GM21717 (cell line): ENCODE measurements at regions not wholly inside any gene's neighbourhood (a gene's known extent, or its start where the extent isn't known, plus 50 kb on each side); places are given as distances from the start of the nearest gene placed in this dataset.

Experiments
- ATAC-seq: cut with Tn5 transposase; IDR thresholded peaks from one replicate; pipeline ENCODE4 v1.9.1; 2021; ENCODE audit warnings: mild to moderate bottlenecking, moderate library complexity; ENCODE audit not compliant: unreplicated experiment

DNA sequence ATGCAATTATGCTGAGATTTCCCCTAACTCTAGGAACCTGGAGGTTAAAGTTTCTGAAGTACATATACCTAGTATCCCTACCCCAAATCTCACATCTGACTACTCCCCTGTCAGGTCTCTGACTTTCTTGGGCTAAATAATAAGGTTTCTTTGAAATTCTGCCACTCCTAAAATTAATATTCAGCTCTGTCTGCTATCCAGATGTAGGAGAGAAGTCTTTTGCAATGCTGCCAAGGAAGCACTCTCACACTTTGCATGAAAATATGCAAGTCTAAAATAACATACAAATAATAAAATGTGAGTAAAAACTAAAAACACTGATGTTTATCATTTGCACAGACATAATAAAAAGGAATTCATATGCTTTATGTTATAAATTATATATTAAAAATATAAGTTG, 196.9 kb upstream of the LRFN5 start:
- ATAC-seq, result no peak

DNA sequence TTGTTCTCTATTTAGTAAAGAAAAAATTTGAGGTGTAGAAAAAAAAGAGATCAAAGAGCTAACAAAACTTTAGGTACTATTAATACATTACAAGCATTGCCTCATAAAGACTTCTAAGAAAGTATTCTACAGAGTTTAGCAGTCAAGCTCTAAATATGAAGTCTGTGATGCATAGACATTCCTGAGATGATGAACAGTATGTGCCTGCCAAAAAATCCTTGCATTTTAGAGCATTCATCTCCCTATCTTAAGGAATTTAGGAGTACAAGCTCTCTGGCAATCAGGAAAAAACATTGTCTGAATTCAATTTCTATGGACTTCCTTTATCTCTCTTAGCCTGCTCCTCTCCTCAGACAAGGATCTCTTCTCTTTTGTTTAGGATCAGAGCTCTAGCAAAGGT, 202.6 kb upstream of the LRFN5 start:
- no peak for ATAC-seq

DNA sequence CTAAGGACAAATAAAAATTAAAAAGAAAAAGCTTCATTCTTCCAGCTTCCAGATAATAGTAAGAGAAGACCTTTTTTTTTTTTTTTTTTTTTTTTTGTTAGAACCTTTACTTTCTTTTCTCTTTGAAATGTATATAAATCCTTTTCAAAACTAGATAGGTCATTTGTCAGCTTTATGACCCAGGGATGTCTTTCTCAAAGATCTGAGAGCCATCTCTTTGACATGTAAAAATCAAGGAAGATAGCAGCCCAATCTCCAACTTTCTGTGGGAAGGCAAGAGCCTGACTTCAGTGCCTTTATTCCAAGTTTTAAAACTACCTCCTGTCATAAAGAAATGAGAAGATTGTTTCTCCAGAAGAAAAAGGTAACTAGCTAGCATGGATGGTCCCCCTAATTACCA, 203.3 kb upstream of the LRFN5 start:
- ATAC-seq, result no peak

DNA sequence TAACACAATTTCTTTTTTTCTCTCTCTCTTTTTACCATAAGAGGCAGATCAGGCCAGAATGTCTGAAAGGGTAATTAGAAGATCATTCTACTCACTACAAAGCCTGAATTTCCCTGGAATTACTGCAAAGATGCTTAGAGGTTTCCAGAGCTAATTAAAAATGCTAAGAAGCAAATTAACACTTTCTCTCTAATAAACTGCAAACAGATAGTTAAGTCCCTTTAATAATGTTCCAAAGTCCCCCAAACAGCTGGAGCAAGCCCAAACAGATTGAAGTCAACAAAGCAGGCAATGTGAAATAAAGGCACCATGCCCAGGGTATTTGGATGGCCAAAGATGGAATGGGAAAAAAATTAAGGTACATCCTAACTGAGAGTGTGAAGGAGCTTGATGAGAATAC, 208.8 kb upstream of the LRFN5 start:
- no peak for ATAC-seq

DNA sequence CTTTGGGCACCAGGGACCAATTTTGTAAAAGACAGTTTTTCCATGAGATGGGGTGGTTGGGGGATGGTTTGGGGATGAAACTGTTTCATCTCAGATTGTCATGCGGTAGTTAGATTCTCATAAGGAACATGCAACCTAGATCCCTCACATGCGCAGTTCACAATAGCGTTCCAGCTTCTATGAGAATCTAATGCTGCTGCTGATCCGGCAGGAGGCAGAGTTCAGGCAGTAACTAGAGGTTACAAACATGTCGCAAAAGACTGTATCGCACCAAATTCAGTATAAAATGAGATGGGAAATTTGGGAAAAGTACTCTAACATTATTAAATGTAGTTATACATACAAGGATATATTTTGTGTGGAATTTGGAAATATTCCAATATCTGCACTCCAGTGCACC, 213.2 kb upstream of the LRFN5 start:
- ATAC-seq, result no peak

DNA sequence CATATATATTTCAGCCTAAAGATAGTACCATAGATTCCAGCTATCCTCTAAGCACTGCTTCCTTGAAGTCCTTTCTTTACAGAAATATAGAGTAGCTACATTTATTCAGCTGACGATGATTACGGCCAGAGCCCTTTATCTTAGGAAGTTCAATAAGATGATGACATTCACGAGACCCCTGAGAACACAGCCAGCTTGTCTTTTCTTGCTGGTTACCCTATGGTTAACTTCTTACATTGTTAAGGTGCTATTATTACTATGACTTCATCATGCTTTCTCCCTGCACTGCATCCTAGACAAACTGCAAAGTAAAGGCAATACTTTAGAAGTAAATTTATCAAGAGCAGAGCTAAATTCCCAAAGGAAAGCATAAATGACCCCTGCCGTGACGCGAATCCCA, 214.4 kb upstream of the LRFN5 start:
- ATAC-seq, result no peak

DNA sequence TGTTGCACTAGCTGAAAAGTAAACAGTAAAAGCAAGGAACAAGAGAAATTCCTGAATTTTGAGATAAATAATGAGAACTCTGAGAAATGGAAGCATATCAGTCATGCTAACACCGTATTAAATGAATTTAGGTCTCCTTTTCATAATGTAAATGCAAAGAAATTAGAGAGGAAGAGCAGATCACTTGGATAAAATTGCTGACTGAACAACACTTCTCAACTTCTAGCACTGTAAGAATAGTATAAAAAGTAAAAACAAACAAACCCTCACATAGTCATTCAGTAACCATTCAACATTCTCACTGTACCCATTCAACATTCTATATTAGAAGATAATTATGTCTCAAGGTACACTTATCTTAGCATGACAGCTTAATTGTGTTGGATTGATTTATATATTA, 217.3 kb upstream of the LRFN5 start:
- ATAC-seq, result no peak

DNA sequence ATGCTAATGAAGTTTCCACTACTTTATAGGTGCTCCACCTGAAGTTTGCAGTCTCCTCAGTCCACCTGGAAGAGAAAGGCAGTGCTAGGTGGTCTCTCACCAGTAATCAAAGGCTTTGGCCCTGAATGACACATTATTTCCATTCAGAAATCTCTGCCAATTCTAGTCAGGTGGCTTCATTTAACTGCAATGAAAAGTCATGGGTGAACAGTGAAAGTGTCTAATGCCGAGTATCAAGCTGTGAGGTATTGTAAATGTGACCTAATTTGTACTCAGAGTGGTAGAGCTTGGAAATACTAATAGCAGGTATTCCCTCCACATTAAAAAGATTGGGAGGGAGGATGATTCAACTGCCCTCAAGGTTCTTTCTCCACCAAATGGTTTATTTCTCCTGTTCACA, 220.9 kb upstream of the LRFN5 start:
- no peak for ATAC-seq

DNA sequence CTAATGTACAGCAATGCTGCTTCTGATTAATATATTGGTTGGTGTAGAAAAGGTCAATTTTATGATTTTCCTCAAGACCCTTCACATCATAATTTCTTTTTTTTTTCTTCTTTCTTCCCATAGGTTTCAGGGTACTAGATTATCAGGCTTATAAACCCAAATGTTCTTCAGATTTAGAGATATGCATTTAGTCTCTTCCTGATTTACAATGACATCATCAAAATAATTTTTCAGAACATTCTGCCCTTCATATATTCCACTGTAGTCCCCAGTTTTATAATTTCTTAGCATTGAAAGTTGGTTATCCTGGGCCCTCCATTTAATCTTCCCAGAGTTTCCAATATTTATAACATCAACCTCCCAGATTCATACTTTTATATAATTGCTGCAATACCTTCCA, 226.7 kb upstream of the LRFN5 start:
- ATAC-seq, result no peak

DNA sequence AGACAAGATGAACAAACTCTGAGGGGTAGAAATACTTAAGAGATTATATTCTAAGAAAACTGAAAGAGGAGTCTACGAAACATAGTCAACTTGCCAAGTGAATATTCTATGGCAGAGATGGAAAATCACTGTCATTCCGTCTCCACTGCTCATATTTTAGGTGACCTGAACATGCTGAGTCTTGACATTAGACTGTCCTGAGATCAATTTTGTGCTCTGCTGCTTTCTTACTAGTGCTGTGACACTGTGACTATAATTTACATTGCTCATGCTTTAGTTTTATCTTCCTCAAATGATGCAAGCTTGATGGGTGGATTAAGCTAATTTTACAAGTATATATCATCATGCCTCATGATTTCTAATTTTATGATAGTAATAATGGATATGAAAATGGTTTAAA, 228.2 kb upstream of the LRFN5 start:
- no peak for ATAC-seq

DNA sequence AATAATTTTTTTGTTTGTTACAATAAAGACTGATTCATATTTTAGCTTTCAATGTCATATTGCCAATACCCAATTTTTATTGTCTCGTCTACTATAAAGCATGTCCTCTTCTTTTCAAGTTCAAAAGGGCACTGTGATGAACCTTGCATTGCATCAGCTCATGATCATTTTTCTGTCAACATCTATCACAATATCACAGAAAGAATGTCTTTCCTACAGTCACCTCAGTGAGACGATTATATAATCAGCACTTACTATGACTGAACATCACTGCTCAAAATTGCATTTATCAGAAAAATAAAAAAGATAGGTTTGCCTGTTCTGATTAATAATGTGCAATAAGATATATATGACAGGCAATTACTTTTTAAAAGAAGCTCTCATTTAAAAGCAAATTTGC, 228.7 kb upstream of the LRFN5 start:
- no peak for ATAC-seq

DNA sequence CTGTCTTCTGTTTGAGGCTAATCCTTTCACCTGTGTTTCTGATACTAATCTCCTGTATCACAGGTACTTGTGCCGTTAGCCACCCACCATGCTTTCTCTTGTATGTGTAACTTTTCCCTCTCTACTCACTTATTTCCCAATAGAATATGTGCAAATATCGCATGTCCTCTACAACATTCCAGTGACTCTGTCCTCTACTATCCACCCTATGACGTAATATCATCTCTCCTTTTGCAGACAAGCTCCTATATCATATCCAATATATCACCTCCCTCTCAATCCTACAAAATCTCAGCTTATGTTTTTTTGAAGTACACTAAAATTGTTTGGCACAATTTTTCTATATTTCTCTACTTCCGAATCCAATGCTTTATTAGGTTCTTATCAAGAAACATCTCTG, 232.6 kb upstream of the LRFN5 start:
- ATAC-seq, result no peak

DNA sequence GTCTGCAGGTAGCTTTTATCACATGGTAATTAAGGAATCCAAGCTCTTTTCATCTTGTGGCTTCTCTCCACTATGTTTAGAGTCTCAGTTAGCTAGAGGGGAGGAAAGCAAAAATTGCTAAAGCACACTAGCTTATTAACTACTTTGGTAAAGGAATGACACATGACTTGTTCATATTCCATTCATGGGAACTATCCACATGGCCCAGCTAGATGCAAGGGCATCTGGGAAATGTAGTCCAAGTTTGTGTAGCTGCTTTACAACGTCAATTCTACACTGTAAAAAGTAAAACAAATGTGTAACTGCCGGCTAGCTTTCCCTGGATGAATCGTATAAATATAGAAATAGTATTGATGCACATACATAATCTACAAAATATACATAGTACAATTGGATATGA, 244.5 kb upstream of the LRFN5 start:
- ATAC-seq, result no peak

DNA sequence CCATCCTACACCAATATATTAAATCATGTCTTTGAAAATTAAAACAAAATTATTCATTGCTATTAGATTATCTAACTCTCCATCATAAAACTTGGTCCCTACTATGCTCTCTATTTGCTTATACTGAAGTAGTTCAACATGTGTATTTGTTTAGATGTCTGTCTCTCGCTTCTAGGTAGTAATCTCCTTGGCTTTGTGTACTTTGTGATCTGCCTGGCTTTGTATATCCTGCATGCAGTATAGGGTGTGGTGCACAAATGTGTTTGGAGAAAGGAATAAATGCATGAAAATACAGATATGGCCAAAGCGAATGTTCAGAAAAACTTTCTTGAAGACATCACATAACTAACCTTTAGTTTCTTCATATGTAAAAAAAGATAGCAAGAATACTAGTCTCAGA, 246.6 kb upstream of the LRFN5 start:
- no peak for ATAC-seq

DNA sequence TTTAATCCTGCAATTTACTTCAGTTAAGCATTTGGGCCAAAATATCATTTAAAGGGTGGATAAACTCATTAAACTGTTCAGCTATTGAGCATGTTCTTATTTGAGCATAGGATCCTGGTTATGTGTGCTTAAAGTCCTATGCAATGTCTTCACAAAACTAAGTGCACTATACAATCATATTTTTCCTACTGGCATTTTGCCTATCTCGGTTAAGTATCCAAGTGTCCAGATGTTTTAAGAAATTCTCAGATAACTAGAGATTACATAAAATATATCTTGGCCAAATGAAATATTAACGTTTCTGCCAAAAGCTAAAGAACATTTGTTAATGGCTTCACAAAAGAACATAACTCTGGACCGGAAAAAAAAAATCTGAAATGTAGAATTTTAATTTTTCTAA, 250.8 kb upstream of the LRFN5 start:
- no peak for ATAC-seq

DNA sequence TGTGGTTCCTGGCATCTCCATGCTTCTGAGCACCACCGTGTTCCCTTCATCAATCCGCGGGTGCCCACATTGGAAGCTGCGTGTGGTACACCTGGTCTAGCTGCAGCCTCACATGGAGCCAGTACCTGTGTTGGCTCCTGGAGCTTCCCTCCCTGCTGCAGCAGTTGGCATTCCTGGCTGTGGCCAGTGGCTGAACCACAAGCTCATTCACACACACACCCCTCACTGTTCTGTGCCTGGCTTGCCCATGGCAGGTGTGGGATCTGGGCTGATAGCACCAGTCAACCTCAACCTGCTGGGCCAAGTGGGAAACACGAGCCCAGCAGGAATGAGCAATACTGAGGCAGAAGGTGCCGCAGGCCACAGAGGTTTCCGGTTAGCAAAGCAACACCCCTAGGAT, 256.2 kb upstream of the LRFN5 start:
- ATAC-seq, result no peak

DNA sequence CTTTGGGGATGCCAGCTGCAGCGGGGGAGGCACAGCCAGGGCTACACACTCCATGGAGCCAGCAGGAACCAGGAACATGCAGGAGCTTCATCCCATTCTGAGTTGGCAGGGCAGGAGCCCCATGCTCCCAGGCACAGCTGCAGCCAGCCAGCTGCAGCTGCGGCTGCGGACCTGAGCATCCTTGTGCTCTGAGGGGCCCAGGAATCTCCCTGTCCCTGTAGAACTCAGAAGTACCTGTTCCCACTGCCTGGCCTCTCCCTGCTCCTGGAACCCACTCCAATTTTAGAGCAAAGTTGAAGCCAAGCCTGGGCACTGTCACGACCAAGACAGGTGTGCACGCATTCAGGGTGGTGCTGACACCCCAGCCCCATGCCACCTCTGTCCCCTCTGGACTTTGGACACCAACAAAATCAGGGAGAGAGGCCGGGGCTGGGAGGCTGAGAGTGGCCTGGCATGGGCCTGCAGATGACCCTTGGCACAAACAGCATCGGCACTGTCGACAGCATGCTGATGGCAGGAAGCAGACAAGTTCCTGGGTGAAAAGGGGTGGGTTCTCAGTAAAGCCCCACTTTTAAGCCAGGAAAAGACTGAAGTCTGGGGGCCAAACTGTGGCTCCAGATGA, 257.3 kb upstream of the LRFN5 start:
- no peak for ATAC-seq

DNA sequence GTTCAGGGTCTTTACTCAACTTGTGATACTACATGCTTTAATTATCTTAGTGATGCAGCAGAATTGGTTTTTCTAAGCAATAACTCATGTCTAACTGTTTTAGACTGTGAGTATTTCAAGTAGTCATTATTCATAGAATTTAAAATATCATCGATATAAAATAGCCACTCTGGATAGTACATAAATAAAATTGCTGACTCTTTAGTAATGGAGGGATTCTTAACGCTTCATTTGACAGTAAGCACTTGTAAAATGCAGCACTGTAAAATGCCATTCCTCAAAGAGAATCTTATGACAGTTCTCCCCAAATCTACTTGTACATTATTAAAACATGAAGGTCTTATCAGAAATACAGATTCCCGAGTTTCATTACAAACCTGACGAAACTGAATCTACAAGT, 262.8 kb upstream of the LRFN5 start:
- ATAC-seq, result no peak

DNA sequence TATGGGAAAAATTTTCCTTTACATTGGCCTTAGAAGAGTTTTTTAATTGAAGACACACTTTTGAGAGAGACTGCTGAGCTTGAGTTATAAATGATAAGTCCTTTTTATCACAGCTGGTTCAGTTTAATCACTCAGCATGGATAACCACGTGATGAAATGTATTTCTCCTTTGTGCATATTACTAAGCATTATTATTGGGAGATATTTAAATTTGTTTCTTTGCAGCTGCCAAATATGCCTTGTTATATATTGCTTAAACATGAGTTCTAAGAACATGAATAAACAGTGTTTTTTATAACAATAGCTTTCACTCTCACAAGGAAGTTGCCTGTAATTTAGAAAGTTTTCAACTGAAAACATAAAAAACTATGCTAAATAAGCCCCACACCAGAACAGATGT, 293.5 kb upstream of the LRFN5 start:
- no peak for ATAC-seq

DNA sequence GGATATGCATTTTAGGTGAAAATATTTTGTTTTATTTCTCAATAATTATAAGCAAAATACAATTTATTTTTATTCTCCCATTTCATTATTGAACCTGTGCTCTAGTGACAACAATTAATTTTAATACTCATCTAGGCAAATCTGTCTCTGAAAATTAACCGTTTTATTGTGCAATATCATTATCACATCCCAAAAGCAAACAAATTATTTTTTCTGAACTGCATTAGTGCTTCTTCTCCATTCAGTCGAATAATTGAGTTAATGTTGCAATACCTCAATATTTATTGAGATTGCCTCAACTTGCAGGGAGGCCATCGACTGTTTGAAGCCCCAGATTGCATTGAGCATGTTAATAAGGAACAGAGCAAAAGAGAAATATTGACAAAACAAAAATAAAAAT, 303.2 kb upstream of the LRFN5 start:
- ATAC-seq, result no peak

DNA sequence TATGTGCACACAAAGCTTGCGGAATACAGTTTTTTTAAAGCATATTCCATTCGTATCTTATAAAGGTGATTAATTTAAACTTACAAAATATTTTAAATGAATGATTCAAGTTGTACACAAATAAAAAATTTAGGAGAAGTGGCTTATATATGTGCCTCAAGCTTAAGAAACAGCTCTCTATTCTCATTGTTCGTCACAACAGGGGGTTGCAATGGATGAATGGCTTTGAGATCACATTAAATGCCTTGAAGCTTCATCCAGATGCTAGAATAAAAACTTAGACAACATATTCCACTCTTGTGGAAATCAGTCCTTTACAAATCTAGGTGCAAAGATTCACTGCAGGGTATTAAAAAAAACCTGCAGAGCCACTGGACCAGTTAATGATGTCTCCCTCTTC, 303.9 kb upstream of the LRFN5 start:
- no peak for ATAC-seq

DNA sequence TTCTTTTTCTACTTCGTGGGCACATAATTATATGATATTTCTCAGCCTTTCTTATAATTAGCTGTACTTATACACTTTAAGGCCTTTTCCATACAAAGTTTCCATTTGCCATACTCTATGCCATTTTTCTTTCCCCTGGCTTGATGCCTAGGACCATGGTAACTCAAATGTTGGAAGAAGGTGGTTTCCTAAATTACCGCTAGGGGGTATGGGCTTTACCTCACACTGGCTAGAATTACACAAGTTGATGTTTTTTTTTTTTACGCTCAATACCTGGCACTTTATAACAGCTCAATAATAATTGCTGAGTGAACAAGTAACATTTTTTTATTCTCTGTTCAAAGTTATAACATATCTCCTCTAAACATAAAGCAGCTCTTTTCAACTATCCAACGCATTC, 306.8 kb upstream of the LRFN5 start:
- no peak for ATAC-seq

DNA sequence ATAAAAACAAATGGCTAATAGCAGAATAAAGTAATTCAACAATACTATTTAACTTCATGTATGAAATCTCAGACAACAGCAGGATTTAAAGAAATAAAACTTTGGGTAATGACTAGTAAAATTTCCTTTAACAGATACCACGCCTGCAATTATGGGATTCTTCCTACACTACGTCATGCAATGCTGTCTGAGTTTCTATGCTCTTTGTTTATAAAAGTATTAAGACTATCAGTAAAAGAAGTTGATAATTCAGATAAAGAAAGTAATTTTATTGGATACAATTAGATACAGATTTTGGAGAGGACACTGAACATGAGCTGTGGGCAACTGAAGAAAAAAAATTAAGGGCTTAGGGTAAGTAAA, 308.4 kb upstream of the LRFN5 start:
- no peak for ATAC-seq
